K562 (cell line): ENCODE measurements at regions not wholly inside any gene's neighbourhood (a gene's known extent, or its start where the extent isn't known, plus 50 kb on each side); places are given as distances from the start of the nearest gene placed in this dataset.

ENCODE experiments used
- ATAC-seq: fragments of 200-7000 bp; cut with Tn5 transposase; 3 replicates; pipeline ENCODE4 v1.9.1; 2020; ENCODE audit warnings: moderate library complexity
- BruUV-seq: library from RNA; stranded (reverse); fragments of 400-500 nt; replicated peaks from 2 replicates; lab custom pipeline; 2021; lab: Mats Ljungman, UMichigan
- CTCF ChIA-PET: fragments of 300-600 bp; formaldehyde crosslinking; extraction: SDS; loops from one replicate; lab custom pipeline; 2021; ENCODE audit warnings: low intra/inter-chr PET ratio; lab: Yijun Ruan, JAX
- POLR2A ChIA-PET: fragments of 300-600, 350-650 bp; sonication (Branson Sonifier 250); formaldehyde crosslinking; extraction: SDS; loops from one replicate; lab custom pipeline; 2021; ENCODE audit warnings: antibody characterized with exemption, inconsistent platforms; lab: Yijun Ruan, JAX
- DNase-seq, 4 experiments: peaks; one replicate each; pipeline versions ENCODE4 v3.0.0 to v3.0.0-alpha.2; 2011 to 2018; ENCODE audit warnings: low spot score in 3 of 4, mixed read lengths in 3 of 4; ENCODE audit errors: extremely low read depth in 1 of 4
- FAIRE-seq: peaks from 2 replicates; lab custom pipeline; 2011; peaks lifted over from hg19 to GRCh38; lab: Jason Lieb, UNC
- H2AFZ ChIP-seq: 2 replicates; pipeline ENCODE4 v1.6.0; 2011; ENCODE audit warnings: low read depth, low read length, control low read depth, inconsistent platforms
- H3K27ac ChIP-seq: fragments of 200-600 bp; 3 replicates; pipeline ENCODE4 v1.8.0; 2011; ENCODE audit warnings: low read depth, mild to moderate bottlenecking, control low read depth, inconsistent platforms, low read length, moderate library complexity, mixed read lengths; ENCODE audit errors: extremely low read depth
- H3K27me3 ChIP-seq, 2 experiments: fragments of 300-600 bp in 1 of 2; 2 replicates in 1 of 2; 3 replicates in 1 of 2; pipeline versions ENCODE4 v1.6.0 to v1.8.0; 2011; ENCODE audit warnings: inconsistent platforms in 2 of 2, low read length in 2 of 2, mild to moderate bottlenecking in 1 of 2, mixed read lengths in 1 of 2, moderate library complexity in 1 of 2; ENCODE audit not compliant: control insufficient read depth in 2 of 2, insufficient read depth in 2 of 2
- H3K36me3 ChIP-seq: fragments of 300-600 bp; 3 replicates; pipeline ENCODE4 v1.8.0; 2011; ENCODE audit warnings: mild to moderate bottlenecking, low read length, inconsistent platforms; ENCODE audit not compliant: control insufficient read depth, insufficient read depth
- H3K4me1 ChIP-seq, 2 experiments: fragments of 200-600 bp in 1 of 2; replicated peaks in 1 of 2; 2 replicates in 1 of 2; 3 replicates in 1 of 2; pipeline versions ENCODE4 v1.5.1 to v1.8.0; 2011; ENCODE audit warnings: inconsistent platforms in 2 of 2, low read length in 2 of 2, mild to moderate bottlenecking in 1 of 2, mixed read lengths in 1 of 2, moderate library complexity in 1 of 2; ENCODE audit not compliant: control insufficient read depth in 2 of 2, insufficient read depth in 2 of 2
- H3K4me2 ChIP-seq: 2 replicates; pipeline ENCODE4 v1.6.1; 2011; ENCODE audit warnings: low read length, control low read depth, inconsistent platforms, mixed read lengths; ENCODE audit not compliant: insufficient read depth
- H3K4me3 ChIP-seq: fragments of 200-600 bp; sonication (generic), shearing (Covaris generic); 2 replicates; pipeline ENCODE4 v1.5.1; 2016; ENCODE audit warnings: control low read depth, inconsistent platforms
- H3K79me2 ChIP-seq: fragments of 200-600 bp; 3 replicates; pipeline ENCODE4 v1.8.0; 2011; ENCODE audit warnings: low read length, inconsistent platforms; ENCODE audit not compliant: control insufficient read depth, insufficient read depth
- H3K9ac ChIP-seq, 2 experiments: 2 replicates each; pipeline versions ENCODE4 v1.6.0 to v1.6.1; 2011; ENCODE audit warnings: low read depth in 2 of 2, low read length in 2 of 2, control low read depth in 1 of 2, inconsistent platforms in 1 of 2, mild to moderate bottlenecking in 1 of 2, mixed read lengths in 1 of 2; ENCODE audit not compliant: insufficient read depth in 1 of 2
- H3K9me1 ChIP-seq: one replicate; pipeline ENCODE4 v1.6.0; 2011; ENCODE audit warnings: inconsistent platforms, mild to moderate bottlenecking, low read length, moderate library complexity; ENCODE audit not compliant: control insufficient read depth, insufficient read depth
- H3K9me3 ChIP-seq: replicated peaks from 2 replicates; pipeline ENCODE4 v1.5.1; 2011; ENCODE audit warnings: low read depth, low read length, inconsistent platforms; ENCODE audit not compliant: control insufficient read depth, insufficient read depth
- H4K20me1 ChIP-seq: replicated peaks from 2 replicates; pipeline ENCODE4 v1.6.1; 2011; ENCODE audit warnings: low read length, inconsistent platforms, mixed read lengths; ENCODE audit not compliant: control insufficient read depth, insufficient read depth
- BACH1 ChIP-seq: fragments of 200-800 bp; sonication (Bioruptor generic); IDR thresholded peaks from 2 replicates; pipeline ENCODE4 v1.6.1; 2016; ENCODE audit warnings: missing genetic modification characterization, missing compliant biosample characterization
- DLX4 ChIP-seq: fragments of 250-450 bp; sonication (Bioruptor Pico); IDR thresholded peaks from 2 replicates; pipeline ENCODE4 v1.6.1; 2021; ENCODE audit warnings: mild to moderate bottlenecking
- E2F1 ChIP-seq: sonication (generic); formaldehyde crosslinking; IDR thresholded peaks from 2 replicates; pipeline ENCODE4 v1.8.1; 2023; ENCODE audit warnings: mild to moderate bottlenecking, missing genetic modification reagents, moderate library complexity
- HCFC1 ChIP-seq: IDR thresholded peaks from 2 replicates; pipeline ENCODE4 v1.6.1; 2012; ENCODE audit warnings: low read depth, low read length, improper control_type of control experiment
- HMGXB4 ChIP-seq: sonication (generic); formaldehyde crosslinking; IDR thresholded peaks from 2 replicates; pipeline ENCODE4 v1.8.1; 2023; ENCODE audit warnings: mild to moderate bottlenecking, missing genetic modification reagents
- MTF1 ChIP-seq: fragments of 250-450 bp; sonication (Bioruptor Pico); IDR thresholded peaks from 2 replicates; pipeline ENCODE4 v1.9.0; 2021; ENCODE audit warnings: moderate library complexity, mild to moderate bottlenecking, inconsistent platforms, borderline replicate concordance
- RBM39 ChIP-seq: fragments of 200-400 bp; formaldehyde crosslinking; optimal IDR thresholded peaks from 2 replicates; pipeline ENCODE3; 2018; ENCODE audit warnings: low read depth, low read length
- ZBTB33 ChIP-seq: sonication (generic); formaldehyde crosslinking; IDR thresholded peaks from 2 replicates; pipeline ENCODE4 v1.8.1; 2023; ENCODE audit warnings: mild to moderate bottlenecking, missing genetic modification reagents
- ZNF644 ChIP-seq: fragments of 200-800 bp; sonication (Bioruptor generic); IDR thresholded peaks from 2 replicates; pipeline ENCODE4 v1.6.1; 2016; ENCODE audit warnings: low read depth, missing genetic modification characterization, missing compliant biosample characterization
- WGBS: fragments of 100-300 bp; shearing (Covaris generic); methylation state at CpG from one replicate; pipeline ENCODE4 v1.1.6; 2016; ENCODE audit warnings: low coverage, mixed read lengths; ENCODE audit not compliant: insufficient coverage; ENCODE audit errors: missing lambda C conversion rate; 5-methylcytosine and 5-hydroxymethylcytosine counted together
- in situ Hi-C: fragments of 300-500 bp; cut with MboI; formaldehyde crosslinking; loops from 4 replicates; pipeline ENCODE4 v1.15.0; 2018; ENCODE audit warnings: inconsistent platforms, mixed read lengths
- intact Hi-C: fragments of 100-400 bp; cut with micrococcal nuclease; formaldehyde crosslinking; loops from 2 replicates; pipeline ENCODE4 v1.14.2; 2022
- TF ChIP-seq, protein P1 (sequence below): fragments of 150-350 bp; conservative IDR thresholded peaks from 2 replicates; pipeline ENCODE4 v1.6.1; 2014; ENCODE audit warnings: low read length

DNA sequence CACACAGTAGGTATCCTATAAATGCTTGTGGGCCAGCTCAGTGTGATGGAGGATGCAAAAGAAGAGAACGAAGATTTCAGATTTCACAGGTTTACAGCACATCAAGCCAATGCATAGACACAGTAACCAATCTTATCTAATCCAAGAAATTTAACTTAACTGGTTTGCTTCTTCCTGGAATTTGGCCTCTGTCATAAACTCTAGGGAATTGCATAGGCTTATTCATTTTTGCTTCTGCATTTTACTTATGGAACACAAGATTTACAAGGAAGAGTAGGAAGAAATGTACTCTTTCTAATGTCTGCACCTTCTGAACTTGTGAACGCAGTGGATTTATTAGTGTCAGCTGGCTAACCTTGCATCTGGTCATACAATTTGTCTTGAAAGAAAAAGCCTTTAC lies 389.4 kb upstream of the NPVF start (continued):
- TF ChIP-seq ZBTB33: no peak
- no peak for TF ChIP-seq DLX4 (CRISPR knock-in tag)

DNA sequence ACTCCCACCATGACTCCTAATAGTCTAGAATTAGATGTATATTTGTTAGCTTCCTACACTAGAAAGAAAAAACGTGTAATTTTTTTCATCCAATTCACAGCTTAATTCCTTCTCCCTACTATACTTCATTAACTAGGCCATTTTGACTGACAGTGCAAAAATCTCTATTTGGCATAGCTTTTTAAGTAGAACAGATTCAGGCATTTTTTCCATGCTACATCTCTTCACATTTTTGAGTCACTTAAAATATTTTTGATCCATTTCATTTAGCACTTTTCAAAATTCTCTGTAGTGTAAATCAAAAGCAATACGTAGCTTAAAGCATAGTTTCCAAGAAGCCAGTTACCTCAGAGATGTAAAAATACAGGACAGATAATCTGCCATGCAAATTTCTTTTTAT lies 391.1 kb upstream of the NPVF start:
- no peak for ATAC-seq
- no peak overlapping the region for H3K4me3 ChIP-seq
- H3K9ac ChIP-seq: no peak overlapping the region
- H3K9me3 ChIP-seq: no peaks in the 10 kb centered on the region
- H3K27me3 ChIP-seq: peaks cover 2 to 6% of the 10 kb centered on the region in 2 experiments; a peak in 4 of 5 replicates
- H2AFZ ChIP-seq: peak overlapping the region; percentile 88; the same call in 1 of the 2 replicates
- no peak overlapping the region for H3K4me2 ChIP-seq
- ChIA-PET POLR2A (interaction anchor here (0.7 kb wide), 1 partner anchor 87 kb away, joined by 3 read pairs; no protein-coding TSS in a partner anchor), CTCF (no interaction called here)
- no peak overlapping the region for H3K27ac ChIP-seq
- in situ Hi-C loops (no loop called here), intact Hi-C loops (no loop called here)
- H3K4me1 ChIP-seq: no peaks in the 10 kb centered on the region
- DNase-seq: no peak
- H3K9me1 ChIP-seq: no peaks in the 10 kb centered on the region
- no peak for FAIRE-seq
- no peaks in the 10 kb centered on the region for H3K79me2 ChIP-seq
- H4K20me1 ChIP-seq: no peaks in the 10 kb centered on the region
- no TSS peak for BruUV-seq
- WGBS: 12% methylated on average over 2 of the region's 2 CpGs
- no peaks in the 10 kb centered on the region for H3K36me3 ChIP-seq
- TF ChIP-seq HMGXB4 (CRISPR knock-in tag): no peak
- TF ChIP-seq ZNF644 (tag): no peak
- TF ChIP-seq RBM39: no peak
- TF ChIP-seq, protein P1, sequence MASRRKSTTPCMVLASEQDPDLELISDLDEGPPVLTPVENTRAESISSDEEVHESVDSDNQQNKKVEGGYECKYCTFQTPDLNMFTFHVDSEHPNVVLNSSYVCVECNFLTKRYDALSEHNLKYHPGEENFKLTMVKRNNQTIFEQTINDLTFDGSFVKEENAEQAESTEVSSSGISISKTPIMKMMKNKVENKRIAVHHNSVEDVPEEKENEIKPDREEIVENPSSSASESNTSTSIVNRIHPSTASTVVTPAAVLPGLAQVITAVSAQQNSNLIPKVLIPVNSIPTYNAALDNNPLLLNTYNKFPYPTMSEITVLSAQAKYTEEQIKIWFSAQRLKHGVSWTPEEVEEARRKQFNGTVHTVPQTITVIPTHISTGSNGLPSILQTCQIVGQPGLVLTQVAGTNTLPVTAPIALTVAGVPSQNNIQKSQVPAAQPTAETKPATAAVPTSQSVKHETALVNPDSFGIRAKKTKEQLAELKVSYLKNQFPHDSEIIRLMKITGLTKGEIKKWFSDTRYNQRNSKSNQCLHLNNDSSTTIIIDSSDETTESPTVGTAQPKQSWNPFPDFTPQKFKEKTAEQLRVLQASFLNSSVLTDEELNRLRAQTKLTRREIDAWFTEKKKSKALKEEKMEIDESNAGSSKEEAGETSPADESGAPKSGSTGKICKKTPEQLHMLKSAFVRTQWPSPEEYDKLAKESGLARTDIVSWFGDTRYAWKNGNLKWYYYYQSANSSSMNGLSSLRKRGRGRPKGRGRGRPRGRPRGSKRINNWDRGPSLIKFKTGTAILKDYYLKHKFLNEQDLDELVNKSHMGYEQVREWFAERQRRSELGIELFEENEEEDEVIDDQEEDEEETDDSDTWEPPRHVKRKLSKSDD: no peak
- TF ChIP-seq HCFC1: no peak
- TF ChIP-seq MTF1 (CRISPR knock-in tag): no peak
- no peak for TF ChIP-seq BACH1 (tag)
- TF ChIP-seq E2F1 (CRISPR knock-in tag): no peak
